GM10266 (cell line): ENCODE measurements at regions not wholly inside any gene's neighbourhood (a gene's known extent, or its start where the extent isn't known, plus 50 kb on each side); places are given as distances from the start of the nearest gene placed in this dataset.

Experiments
- DNase-seq: peaks from one replicate; pipeline ENCODE4 v3.0.0; 2012; ENCODE audit errors: extremely low spot score
- TF ChIP-seq, protein P1 (sequence below): IDR thresholded peaks from 2 replicates; pipeline ENCODE4 v1.5.1; 2012; ENCODE audit warnings: mild to moderate bottlenecking, low read depth; ENCODE audit not compliant: control insufficient read depth, insufficient read depth; ENCODE audit errors: missing control alignments

DNA sequence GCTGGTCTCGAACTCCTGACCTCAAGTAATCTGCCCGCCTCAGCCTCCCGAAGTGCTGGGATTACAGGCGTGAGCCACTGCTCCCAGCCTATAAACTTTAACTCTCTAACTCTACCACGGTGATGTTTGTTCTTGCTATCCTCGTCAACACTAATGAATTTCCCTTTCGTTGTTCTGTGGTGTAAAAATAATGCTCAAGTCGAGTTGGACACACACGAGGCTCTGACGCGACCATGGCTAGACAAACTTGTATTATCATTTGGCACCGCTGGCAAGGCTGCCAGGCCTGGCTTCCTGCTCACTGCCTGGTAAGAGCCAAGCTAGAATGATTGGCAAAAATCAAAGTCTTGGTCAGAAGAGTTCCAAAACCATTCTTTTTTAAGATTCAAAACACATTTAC is 167.0 kb upstream of the KLF6 start:
- no peak for DNase-seq
- TF ChIP-seq, protein P1, sequence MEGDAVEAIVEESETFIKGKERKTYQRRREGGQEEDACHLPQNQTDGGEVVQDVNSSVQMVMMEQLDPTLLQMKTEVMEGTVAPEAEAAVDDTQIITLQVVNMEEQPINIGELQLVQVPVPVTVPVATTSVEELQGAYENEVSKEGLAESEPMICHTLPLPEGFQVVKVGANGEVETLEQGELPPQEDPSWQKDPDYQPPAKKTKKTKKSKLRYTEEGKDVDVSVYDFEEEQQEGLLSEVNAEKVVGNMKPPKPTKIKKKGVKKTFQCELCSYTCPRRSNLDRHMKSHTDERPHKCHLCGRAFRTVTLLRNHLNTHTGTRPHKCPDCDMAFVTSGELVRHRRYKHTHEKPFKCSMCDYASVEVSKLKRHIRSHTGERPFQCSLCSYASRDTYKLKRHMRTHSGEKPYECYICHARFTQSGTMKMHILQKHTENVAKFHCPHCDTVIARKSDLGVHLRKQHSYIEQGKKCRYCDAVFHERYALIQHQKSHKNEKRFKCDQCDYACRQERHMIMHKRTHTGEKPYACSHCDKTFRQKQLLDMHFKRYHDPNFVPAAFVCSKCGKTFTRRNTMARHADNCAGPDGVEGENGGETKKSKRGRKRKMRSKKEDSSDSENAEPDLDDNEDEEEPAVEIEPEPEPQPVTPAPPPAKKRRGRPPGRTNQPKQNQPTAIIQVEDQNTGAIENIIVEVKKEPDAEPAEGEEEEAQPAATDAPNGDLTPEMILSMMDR, result no peak

DNA sequence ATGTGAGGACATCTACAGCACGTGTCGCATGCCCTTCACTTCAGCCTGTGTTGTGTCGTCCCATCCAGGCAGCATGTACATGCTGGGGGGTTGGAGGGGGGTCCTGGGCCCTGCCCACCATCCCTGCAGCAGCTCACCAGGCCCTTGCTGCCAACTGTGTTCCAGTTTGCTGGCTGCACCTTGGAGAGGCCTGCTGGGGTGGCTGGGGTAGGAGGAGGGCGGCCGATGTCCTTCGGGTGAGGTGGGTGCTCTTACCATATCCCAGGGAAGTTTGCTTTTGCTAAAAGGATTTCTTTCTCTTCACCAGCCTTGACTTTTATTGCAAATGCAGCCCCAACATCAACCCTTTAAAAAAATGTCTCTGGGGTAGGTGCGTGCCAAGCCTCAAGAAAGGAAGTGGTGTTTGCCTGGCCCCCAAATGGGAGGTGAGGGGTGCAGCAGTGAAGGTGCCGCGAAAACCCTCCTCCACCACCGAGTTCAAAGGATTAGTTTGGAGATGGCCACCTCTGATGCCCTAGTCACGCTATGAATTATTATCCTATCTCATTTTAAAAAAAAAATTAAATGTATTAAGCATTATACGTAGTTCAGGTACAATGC is 165.8 kb upstream of the KLF6 start:
- TF ChIP-seq, protein P1, result no peak

DNA sequence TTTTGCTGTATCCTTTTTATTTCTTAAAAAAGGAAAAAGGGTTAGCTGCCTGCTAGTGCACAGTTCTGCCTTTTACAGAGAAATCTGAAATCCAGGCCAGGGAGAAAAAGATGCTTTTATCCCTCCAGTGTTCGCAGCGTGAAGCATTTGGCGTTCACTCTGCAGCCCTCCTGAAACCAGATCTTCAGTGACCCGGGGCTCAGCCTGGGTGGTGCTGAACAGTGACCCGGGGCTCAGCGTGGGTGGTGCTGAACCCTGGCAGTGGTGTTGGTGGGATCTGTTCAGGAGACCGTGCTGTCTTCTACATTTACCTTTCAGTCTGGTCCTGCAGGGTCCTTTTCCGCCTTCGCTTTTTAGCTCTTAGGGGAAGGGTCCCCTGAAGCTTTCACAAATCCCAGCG is 164.7 kb upstream of the KLF6 start:
- TF ChIP-seq, protein P1, result no peak
- DNase-seq, result no peak

More for the DNA sequence above, 165.8 kb upstream of the KLF6 start:
- no peak for DNase-seq

DNA sequence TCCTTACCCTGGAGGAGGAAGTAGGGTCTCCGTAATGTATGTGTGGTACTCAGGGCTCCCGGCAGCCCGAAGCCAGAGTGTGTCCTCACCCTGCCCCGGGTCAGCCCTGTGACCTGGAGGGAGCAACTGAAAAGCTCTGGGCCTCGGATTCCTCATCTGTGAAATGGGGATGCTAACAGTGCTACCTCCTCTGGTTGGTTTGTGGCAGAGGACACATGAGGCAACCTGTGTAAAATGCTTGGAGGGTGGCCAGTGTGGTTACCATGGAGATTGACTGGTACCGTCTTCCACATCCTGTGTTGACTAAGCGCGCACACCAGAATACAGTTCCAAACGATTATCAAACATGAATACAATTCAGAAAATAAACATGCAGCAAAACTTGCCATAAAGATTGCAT is 163.8 kb upstream of the KLF6 start:
- TF ChIP-seq, protein P1, result no peak
- no peak for DNase-seq

DNA sequence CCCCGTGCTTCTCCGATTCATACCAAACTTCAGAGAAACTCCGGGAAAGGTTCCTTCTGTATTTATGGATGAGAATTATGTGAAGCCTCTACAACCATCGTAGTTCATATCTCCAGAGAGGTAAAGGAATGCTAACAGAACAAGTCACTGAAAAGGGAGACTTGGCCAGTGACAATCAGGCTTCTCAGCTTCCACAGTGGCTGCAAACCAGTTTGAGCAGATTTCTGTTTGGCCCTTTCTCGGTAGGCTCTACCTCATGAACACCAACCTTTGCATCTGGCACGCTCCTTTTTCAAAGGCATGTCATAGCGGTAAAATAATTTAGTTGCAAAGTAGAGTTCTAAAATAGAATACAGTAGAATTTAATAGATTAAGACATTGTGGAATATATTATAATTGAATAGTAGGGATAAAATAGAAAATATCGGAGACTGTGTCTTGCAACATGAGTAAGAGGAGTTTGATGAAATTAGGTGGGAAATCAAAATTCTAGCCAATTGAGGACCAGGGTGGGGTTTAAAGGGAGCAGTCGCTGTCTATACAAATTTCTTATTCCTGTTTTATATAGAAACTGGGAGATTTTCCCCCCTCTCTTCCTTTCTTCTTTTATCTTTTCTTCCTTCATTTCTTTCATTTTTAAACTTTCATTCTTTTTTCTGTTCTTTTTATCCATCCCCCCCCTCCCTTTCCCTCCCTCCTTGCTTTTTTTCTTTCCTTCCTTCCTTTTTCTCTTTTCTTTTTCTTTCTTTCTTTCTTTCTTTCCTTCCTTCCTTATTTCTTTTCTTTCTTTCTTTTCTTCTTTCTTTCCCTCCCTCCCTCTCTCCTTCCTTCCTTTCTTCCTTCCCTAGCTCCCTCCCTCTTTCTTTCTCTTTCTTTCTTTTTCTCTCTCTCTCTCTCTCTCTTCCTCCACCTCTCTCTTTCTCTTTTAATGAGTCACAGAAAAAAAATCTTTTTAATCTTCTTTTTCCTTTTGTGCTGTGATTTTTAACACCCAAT is 161.5 kb upstream of the KLF6 start:
- no peak for DNase-seq
- TF ChIP-seq, protein P1, result no peak

DNA sequence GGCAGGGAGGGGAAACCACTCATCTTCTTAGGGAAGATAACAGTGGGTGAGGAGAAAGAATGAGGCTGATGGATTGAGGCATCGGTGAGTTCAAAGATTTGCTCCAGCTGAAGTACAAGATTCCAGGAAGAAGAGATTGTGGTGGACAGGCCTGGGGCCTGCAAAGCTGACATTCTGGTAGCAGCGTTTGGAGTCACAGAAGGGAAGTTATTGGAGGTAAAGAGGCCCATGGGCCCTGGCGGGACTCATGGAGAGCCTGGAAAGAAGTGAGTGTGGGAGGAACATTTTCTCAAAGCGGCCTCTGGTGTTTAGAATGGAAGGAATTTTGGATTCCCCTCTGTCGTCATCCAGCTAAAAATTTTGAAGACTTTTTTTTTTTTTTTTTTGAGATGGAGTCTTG is 160.0 kb upstream of the KLF6 start:
- TF ChIP-seq, protein P1, result no peak
- no peak for DNase-seq

DNA sequence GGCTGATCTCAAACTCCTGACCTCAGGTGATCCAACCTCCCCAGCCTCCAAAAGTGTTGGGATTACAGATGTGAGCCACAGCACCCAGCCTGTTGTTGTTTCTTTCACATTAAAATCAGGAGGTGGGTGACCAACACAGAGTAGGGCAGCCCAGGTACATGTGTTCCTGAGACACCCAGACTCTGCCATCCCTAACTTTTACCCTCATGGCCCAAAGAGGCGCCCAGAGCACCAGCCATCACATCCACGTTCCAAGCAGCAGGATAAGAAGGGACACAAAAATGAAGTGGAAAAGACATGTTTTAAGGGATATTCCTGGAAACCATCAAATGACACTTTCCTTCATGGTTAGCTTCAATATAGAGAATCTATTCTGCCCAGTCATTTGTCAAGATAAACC is 159.6 kb upstream of the KLF6 start:
- TF ChIP-seq, protein P1, result no peak
- DNase-seq, result no peak
